ENCODE measurements at regions not wholly inside any gene's neighbourhood (a gene's known extent, or its start where the extent isn't known, plus 50 kb on each side); places are given as distances from the start of the nearest gene placed in this dataset.

DNA sequence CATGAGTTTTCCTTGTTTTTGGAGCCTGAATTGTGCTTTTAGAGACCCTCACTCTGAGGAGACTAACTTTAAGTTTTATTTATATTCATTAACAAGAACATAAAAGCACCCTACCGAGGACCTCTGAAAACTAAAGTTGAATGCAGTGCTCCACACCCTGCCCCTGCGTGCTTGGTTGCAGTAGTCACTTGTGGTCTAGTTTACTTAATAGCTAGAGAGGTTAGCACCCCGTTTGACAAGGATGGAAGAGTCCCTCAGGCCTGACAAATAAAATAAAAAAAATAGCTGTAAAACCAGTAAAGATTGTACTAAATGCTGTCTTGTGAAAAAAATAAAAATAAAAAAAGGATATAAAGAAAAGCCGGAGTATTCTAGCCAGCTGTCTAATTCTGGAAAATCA is 395.2 kb downstream of the MTX2 start:
- no peaks in the 10 kb centered on the region for H3K36me3 ChIP-seq (ENCODE audit: control insufficient read depth in 2 of 3, insufficient read depth in 3 of 3, low read length in 3 of 3)
- FAIRE-seq = no peak
- no peak overlapping the region for H3K9ac ChIP-seq (ENCODE audit: low read length in 3 of 3)
- no peak for DNase-seq
- H3K9me3 ChIP-seq (ENCODE audit: control insufficient read depth in 2 of 3, insufficient read depth in 1 of 3, low read length in 3 of 3) = no peaks in the 10 kb centered on the region
- no peak overlapping the region for H3K4me3 ChIP-seq (ENCODE audit: low read length in 3 of 3)
- H3K27ac ChIP-seq (ENCODE audit: low read depth in 2 of 2, low read length in 2 of 2) = no peak overlapping the region
- H3K4me1 ChIP-seq (ENCODE audit: control insufficient read depth in 2 of 3, insufficient read depth in 2 of 3, low read depth in 1 of 3, low read length in 3 of 3) = peaks cover 0 to 2% (median under 1%) of the 10 kb centered on the region in 3 donors
- intact Hi-C loops (cut with DNase I) = loop anchor here (10.0 kb wide), 1 partner anchor 480 kb away; no protein-coding TSS in a partner anchor
- H3K27me3 ChIP-seq (ENCODE audit: control insufficient read depth, insufficient read depth, low read length) = no peaks in the 10 kb centered on the region
- no peak for TF ChIP-seq CTCF (IDR thresholded peaks at IDR 0.05; ENCODE audit: borderline replicate concordance, extremely low read depth, insufficient read depth)

- Histone ChIP-seq H3K9me3 (ENCODE audit: control insufficient read depth in 2 of 3, insufficient read depth in 1 of 3, low read length in 3 of 3) (no peaks in the 10 kb centered on the region), H3K4me3 (ENCODE audit: low read length in 3 of 3) (no peak overlapping the region), H3K36me3 (ENCODE audit: control insufficient read depth in 2 of 3, insufficient read depth in 3 of 3, low read length in 3 of 3) (no peaks in the 10 kb centered on the region), H3K27ac (ENCODE audit: low read depth in 2 of 2, low read length in 2 of 2) (no peak overlapping the region), H3K4me1 (ENCODE audit: control insufficient read depth in 2 of 3, insufficient read depth in 2 of 3, low read depth in 1 of 3, low read length in 3 of 3) (peaks cover 0 to 3% (median 2%) of the 10 kb centered on the region in 3 donors), H3K27me3 (ENCODE audit: control insufficient read depth, insufficient read depth, low read length) (no peaks in the 10 kb centered on the region), H3K9ac (ENCODE audit: low read length in 3 of 3) (no peak overlapping the region)
- DNase-seq = no peak
- FAIRE-seq = no peak
- intact Hi-C loops (cut with DNase I) = loop anchor here (10.0 kb wide), 1 partner anchor 480 kb away; no protein-coding TSS in a partner anchor
- TF ChIP-seq CTCF (IDR thresholded peaks at IDR 0.05; ENCODE audit: borderline replicate concordance, extremely low read depth, insufficient read depth) = no peak
These were observed 395.8 kb downstream of the MTX2 start for GRCh38 chr2:176665086-176665485.

- Histone ChIP-seq H3K27ac (ENCODE audit: low read depth in 2 of 2, low read length in 2 of 2) (no peak overlapping the region), H3K9me3 (ENCODE audit: control insufficient read depth in 2 of 3, insufficient read depth in 1 of 3, low read length in 3 of 3) (no peaks in the 10 kb centered on the region), H3K4me1 (ENCODE audit: control insufficient read depth in 2 of 3, insufficient read depth in 2 of 3, low read depth in 1 of 3, low read length in 3 of 3) (peaks cover 0 to 3% (median 2%) of the 10 kb centered on the region in 3 donors), H3K27me3 (ENCODE audit: control insufficient read depth, insufficient read depth, low read length) (no peaks in the 10 kb centered on the region), H3K36me3 (ENCODE audit: control insufficient read depth in 2 of 3, insufficient read depth in 3 of 3, low read length in 3 of 3) (no peaks in the 10 kb centered on the region), H3K4me3 (ENCODE audit: low read length in 3 of 3) (no peak overlapping the region), H3K9ac (ENCODE audit: low read length in 3 of 3) (no peak overlapping the region)
- TF ChIP-seq CTCF (IDR thresholded peaks at IDR 0.05; ENCODE audit: borderline replicate concordance, extremely low read depth, insufficient read depth) = no peak
- intact Hi-C loops (cut with DNase I) = loop anchor here (10.0 kb wide), 1 partner anchor 476 kb away; no protein-coding TSS in a partner anchor
- FAIRE-seq (no peak), DNase-seq (no peak)
These were observed 399.7 kb downstream of the MTX2 start for GRCh38 chr2:176668912-176669311.
